H1 (cell line): ENCODE measurements at regions not wholly inside any gene's neighbourhood (a gene's known extent, or its start where the extent isn't known, plus 50 kb on each side); places are given as distances from the start of the nearest gene placed in this dataset.

ENCODE experiments used
- CTCF ChIA-PET: fragments of 300-600 bp; sonication (Branson Sonifier 250); formaldehyde crosslinking; loops from one replicate; lab custom pipeline; 2021; ENCODE audit not compliant: partially characterized antibody; lab: Charles Lee
- POLR2A ChIA-PET: fragments of 300-600 bp; sonication (Branson Sonifier 250); formaldehyde crosslinking; loops from one replicate; lab custom pipeline; 2021; ENCODE audit warnings: inconsistent platforms; ENCODE audit not compliant: partially characterized antibody; lab: Charles Lee
- DNase-seq, 2 experiments: peaks; one replicate each; pipeline versions ENCODE4 v3.0.0 to v3.0.0-alpha.2; 2010 to 2022; ENCODE audit warnings: low spot score in 2 of 2, low read depth in 1 of 2, mixed read lengths in 1 of 2
- FAIRE-seq: peaks from 2 replicates; lab custom pipeline; 2011; peaks lifted over from hg19 to GRCh38; lab: Jason Lieb, UNC
- H2AFZ ChIP-seq: 2 replicates; pipeline ENCODE4 v1.8.1; 2012; ENCODE audit warnings: low read length, inconsistent platforms
- H2AK5ac ChIP-seq: 2 replicates; pipeline ENCODE4 v1.6.1; 2013; ENCODE audit warnings: low read depth, low read length
- H2BK120ac ChIP-seq: replicated peaks from 2 replicates; pipeline ENCODE3; 2013; ENCODE audit warnings: low read depth, low read length, inconsistent platforms
- H2BK12ac ChIP-seq: 2 replicates; pipeline ENCODE4 v1.6.1; 2013; ENCODE audit warnings: low read depth, low read length
- H2BK15ac ChIP-seq: 2 replicates; pipeline ENCODE4 v1.6.1; 2013; ENCODE audit warnings: low read length
- H2BK20ac ChIP-seq: 2 replicates; pipeline ENCODE4 v1.6.1; 2013; ENCODE audit warnings: low read length
- H2BK5ac ChIP-seq: 2 replicates; pipeline ENCODE4 v1.6.1; 2013; ENCODE audit warnings: low read depth, low read length
- H3K14ac ChIP-seq: 2 replicates; pipeline ENCODE4 v1.6.1; 2013; ENCODE audit warnings: inconsistent platforms; ENCODE audit not compliant: insufficient read length
- H3K18ac ChIP-seq: 2 replicates; pipeline ENCODE4 v1.6.1; 2013; ENCODE audit warnings: low read length; ENCODE audit errors: extremely low read depth
- H3K23ac ChIP-seq: 2 replicates; pipeline ENCODE4 v1.6.1; 2013; ENCODE audit warnings: inconsistent platforms; ENCODE audit not compliant: insufficient read length
- H3K23me2 ChIP-seq: 2 replicates; pipeline ENCODE4 v1.6.1; 2013; ENCODE audit warnings: low read depth, low read length
- H3K27ac ChIP-seq: 2 replicates; pipeline ENCODE4 v1.6.1; 2011; ENCODE audit warnings: low read depth, low read length, inconsistent platforms
- H3K27me3 ChIP-seq, 4 experiments: replicated peaks in 1 of 4; 1 replicate in 1 of 4; 2 replicates in 3 of 4; pipeline versions ENCODE4 v1.6.1 to v1.8.1; 2011 to 2013; ENCODE audit warnings: low read length in 3 of 4, mild to moderate bottlenecking in 3 of 4, inconsistent platforms in 2 of 4, mixed read lengths in 2 of 4, moderate library complexity in 1 of 4; ENCODE audit not compliant: control insufficient read depth in 3 of 4, insufficient read depth in 3 of 4; ENCODE audit errors: extremely low read depth in 1 of 4
- H3K36me3 ChIP-seq, 4 experiments: 2 replicates each; pipeline versions ENCODE4 v1.6.1 to v1.8.1; 2011 to 2013; ENCODE audit warnings: mild to moderate bottlenecking in 4 of 4, low read length in 3 of 4, moderate library complexity in 2 of 4, control low read depth in 1 of 4, inconsistent platforms in 1 of 4; ENCODE audit not compliant: insufficient read depth in 4 of 4, control insufficient read depth in 2 of 4
- H3K4ac ChIP-seq: replicated peaks from 2 replicates; pipeline ENCODE3; 2013; ENCODE audit warnings: low read length, low read depth, mixed read lengths, inconsistent platforms; ENCODE audit not compliant: insufficient read length
- H3K4me1 ChIP-seq, 4 experiments: replicated peaks in 1 of 4; 1 replicate in 1 of 4; 2 replicates in 3 of 4; pipeline versions ENCODE4 v1.6.1 to v1.8.1; 2011 to 2013; ENCODE audit warnings: low read length in 3 of 4, inconsistent platforms in 2 of 4, mixed read lengths in 1 of 4; ENCODE audit not compliant: insufficient read depth in 4 of 4, control insufficient read depth in 3 of 4
- H3K4me2 ChIP-seq, 2 experiments: 2 replicates each; pipeline versions ENCODE4 v1.6.1 to v1.8.1; 2011 to 2013; ENCODE audit warnings: low read depth in 2 of 2, low read length in 2 of 2, control low read depth in 1 of 2, inconsistent platforms in 1 of 2, mild to moderate bottlenecking in 1 of 2; ENCODE audit not compliant: insufficient read depth in 1 of 2
- H3K4me3 ChIP-seq, 4 experiments: fragments of 200-600, 300-600 bp in 1 of 4; sonication (generic), shearing (Covaris generic), sonication (Bioruptor Twin) in 1 of 4; 2 replicates each; pipeline versions ENCODE4 v1.5.1 to v1.8.1; 2011 to 2016; ENCODE audit warnings: low read length in 4 of 4, low read depth in 3 of 4, control low read depth in 2 of 4, inconsistent platforms in 2 of 4, mild to moderate bottlenecking in 2 of 4, mixed read lengths in 1 of 4, moderate library complexity in 1 of 4; ENCODE audit not compliant: insufficient read depth in 2 of 4; ENCODE audit errors: extremely low read depth in 1 of 4
- H3K56ac ChIP-seq: replicated peaks from 2 replicates; pipeline ENCODE3; 2013; ENCODE audit warnings: low read depth, mild to moderate bottlenecking, mixed read lengths, low read length, inconsistent platforms; ENCODE audit not compliant: insufficient read length
- H3K79me1 ChIP-seq: 2 replicates; pipeline ENCODE4 v1.6.1; 2013; ENCODE audit warnings: low read depth, low read length, control low read depth
- H3K79me2 ChIP-seq, 2 experiments: 2 replicates each; pipeline versions ENCODE4 v1.6.1 to v1.8.1; 2012 to 2013; ENCODE audit warnings: low read length in 2 of 2, mild to moderate bottlenecking in 2 of 2, inconsistent platforms in 1 of 2; ENCODE audit not compliant: insufficient read depth in 2 of 2, control insufficient read depth in 1 of 2
- H3K9ac ChIP-seq, 4 experiments: replicated peaks in 1 of 4; 1 replicate in 1 of 4; 2 replicates in 3 of 4; pipeline versions ENCODE4 v1.6.1 to v1.8.1; 2011 to 2013; ENCODE audit warnings: low read depth in 3 of 4, low read length in 3 of 4, control low read depth in 2 of 4, mild to moderate bottlenecking in 2 of 4, moderate library complexity in 2 of 4, inconsistent platforms in 1 of 4; ENCODE audit errors: extremely low read depth in 1 of 4
- H3K9me3 ChIP-seq, 2 experiments: 2 replicates each; pipeline versions ENCODE4 v1.6.1 to v1.8.1; 2012 to 2013; ENCODE audit warnings: mild to moderate bottlenecking in 2 of 2, moderate library complexity in 2 of 2, control low read depth in 1 of 2, inconsistent platforms in 1 of 2, low read depth in 1 of 2, low read length in 1 of 2, mixed read lengths in 1 of 2; ENCODE audit not compliant: insufficient read depth in 2 of 2
- H4K20me1 ChIP-seq, 2 experiments: replicated peaks in 1 of 2; 2 replicates each; pipeline versions ENCODE3 to v1.8.1; 2011 to 2013; ENCODE audit warnings: inconsistent platforms in 2 of 2, low read length in 2 of 2, mild to moderate bottlenecking in 1 of 2; ENCODE audit not compliant: insufficient read depth in 2 of 2, control insufficient read depth in 1 of 2
- H4K5ac ChIP-seq: 2 replicates; pipeline ENCODE4 v1.6.1; 2013; ENCODE audit warnings: low read length, low read depth, mixed read lengths, inconsistent platforms; ENCODE audit not compliant: insufficient read length
- H4K8ac ChIP-seq: 2 replicates; pipeline ENCODE4 v1.8.0; 2013; ENCODE audit warnings: mild to moderate bottlenecking, moderate library complexity, low read length, inconsistent platforms; ENCODE audit not compliant: insufficient read depth; ENCODE audit errors: extremely low read depth
- H4K91ac ChIP-seq: replicated peaks from 2 replicates; pipeline ENCODE3; 2013; ENCODE audit warnings: low read length, mixed read lengths, inconsistent platforms; ENCODE audit not compliant: insufficient read length
- CBX5 ChIP-seq: fragments of 300-800, 300-1000 bp; sonication (generic); IDR thresholded peaks from 2 replicates; pipeline ENCODE4 v1.7.1; 2016; ENCODE audit warnings: antibody characterized with exemption, low read length, low read depth
- CHD2 ChIP-seq: IDR thresholded peaks from 2 replicates; pipeline ENCODE4 v1.6.1; 2012; ENCODE audit warnings: low read length, improper control_type of control experiment
- CREB1 ChIP-seq: IDR thresholded peaks from 2 replicates; pipeline ENCODE4 v1.6.1; 2012; ENCODE audit warnings: inconsistent platforms
- EP300 ChIP-seq, 2 experiments: IDR thresholded peaks; 1 replicate in 1 of 2; 2 replicates in 1 of 2; pipeline ENCODE4 v1.6.1; 2011 to 2012; ENCODE audit warnings: low read depth in 2 of 2, low read length in 2 of 2, mild to moderate bottlenecking in 2 of 2, borderline replicate concordance in 1 of 2, inconsistent platforms in 1 of 2, moderate library complexity in 1 of 2
- FOSL1 ChIP-seq: IDR thresholded peaks from 2 replicates; pipeline ENCODE4 v1.6.1; 2011; ENCODE audit warnings: mild to moderate bottlenecking, low read depth, low read length, moderate library complexity; ENCODE audit not compliant: insufficient read depth
- GTF2F1 ChIP-seq: IDR thresholded peaks from 2 replicates; pipeline ENCODE4 v1.6.1; 2012; ENCODE audit warnings: low read depth, low read length, improper control_type of control experiment, borderline replicate concordance
- HDAC2 ChIP-seq, 2 experiments: fragments of 300-600 bp in 1 of 2; sonication (generic) in 1 of 2; IDR thresholded peaks; 2 replicates each; pipeline ENCODE4 v1.6.1; 2011 to 2012; ENCODE audit warnings: low read depth in 2 of 2, low read length in 2 of 2, mild to moderate bottlenecking in 2 of 2, moderate library complexity in 2 of 2, borderline replicate concordance in 1 of 2, inconsistent platforms in 1 of 2
- TAF1 ChIP-seq: IDR thresholded peaks from 2 replicates; pipeline ENCODE4 v1.6.1; 2011; ENCODE audit warnings: mild to moderate bottlenecking, low read depth, low read length
- whole genome bisulfite sequencing, 2 experiments: shearing (Covaris generic) in 1 of 2; methylation state at CpG; one replicate each; pipeline versions ENCODE4 v1.1.6 to v1.1.7; 2013 to 2015; ENCODE audit warnings: low lambda C conversion rate in 2 of 2, mixed read lengths in 2 of 2, inconsistent platforms in 1 of 2, low coverage in 1 of 2, missing lambda C conversion rate in 1 of 2; ENCODE audit not compliant: insufficient replicate concordance in 2 of 2, insufficient coverage in 1 of 2, insufficient read length in 1 of 2; ENCODE audit errors: extremely low coverage in 1 of 2, missing lambda C conversion rate in 1 of 2; 5-methylcytosine and 5-hydroxymethylcytosine counted together
- TF ChIP-seq, protein P1 (sequence below): IDR thresholded peaks from 2 replicates; pipeline ENCODE4 v1.6.1; 2012; ENCODE audit warnings: inconsistent platforms

DNA sequence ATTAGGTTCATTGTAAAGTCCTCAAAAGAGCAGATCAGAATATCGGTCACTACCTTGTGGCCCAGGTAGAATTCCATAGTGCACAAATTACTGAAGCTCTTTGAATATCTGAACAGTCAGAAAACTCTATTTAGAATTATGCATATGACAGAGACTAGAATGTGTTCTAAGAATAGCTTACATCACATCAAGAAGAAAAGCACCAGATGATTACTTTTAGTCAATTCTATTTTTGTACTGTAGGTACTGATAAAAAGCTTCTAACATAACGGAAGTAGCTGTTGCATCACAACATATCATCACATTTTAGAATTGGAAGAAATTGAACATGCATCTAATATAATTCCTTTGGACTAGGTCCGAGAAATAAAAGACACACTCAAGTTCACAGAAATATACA lies 946.6 kb upstream of the ARRDC3 start:
- Histone ChIP-seq H3K4me2 (no peak overlapping the region), H3K9ac (no peak overlapping the region), H3K4me3 (no peak overlapping the region), H2BK5ac (no peak overlapping the region), H4K8ac (no peak overlapping the region), H3K56ac (no peak overlapping the region)
- 93% methylated on average over 3 of the region's 3 CpGs; no CpG with 5 or more reads in 1 of the 2 experiments for WGBS, 2 experiments
- TF ChIP-seq HDAC2 (IDR thresholded peaks at IDR 0.05; ENCODE audit: borderline replicate concordance in 1 of 2, low read depth in 2 of 2, low read length in 2 of 2) (no peak), EP300 (IDR thresholded peaks at IDR 0.05; ENCODE audit: borderline replicate concordance in 1 of 2, low read depth in 2 of 2, low read length in 2 of 2) (no peak), TAF1 (no peak), CBX5 (no peak), FOSL1 (no peak), GTF2F1 (no peak), CREB1 (no peak), CHD2 (no peak)
- TF ChIP-seq, protein P1, sequence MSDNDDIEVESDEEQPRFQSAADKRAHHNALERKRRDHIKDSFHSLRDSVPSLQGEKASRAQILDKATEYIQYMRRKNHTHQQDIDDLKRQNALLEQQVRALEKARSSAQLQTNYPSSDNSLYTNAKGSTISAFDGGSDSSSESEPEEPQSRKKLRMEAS: no peak
- TF ChIP-seq, all 59 proteins: peak for 0
- Histone ChIP-seq H2BK20ac (no peak overlapping the region), H3K4ac (no peak overlapping the region), H2BK120ac (no peak overlapping the region), H2BK12ac (no peak overlapping the region), H4K91ac (no peak overlapping the region), H3K27ac (no peak overlapping the region), H3K18ac (no peak overlapping the region), H4K20me1 (no peaks in the 10 kb centered on the region), H3K23me2 (no peaks in the 10 kb centered on the region), H2AK5ac (no peak overlapping the region), H3K79me1 (no peaks in the 10 kb centered on the region), H3K14ac (no peak overlapping the region), H3K27me3 (no peaks in the 10 kb centered on the region), H3K9me3 (no peaks in the 10 kb centered on the region), H3K4me1 (no peaks in the 10 kb centered on the region), H3K23ac (no peak overlapping the region), H3K36me3 (no peaks in the 10 kb centered on the region), H4K5ac (no peak overlapping the region), H2BK15ac (no peak overlapping the region), H3K79me2 (no peaks in the 10 kb centered on the region), H2AFZ (no peak overlapping the region)
- CTCF ChIA-PET: interaction anchor here (1.0 to 1.2 kb wide), 2 partner anchors 18 to 688 kb away, joined by 3 read pairs; no protein-coding TSS in a partner anchor
- FAIRE-seq: no peak
- POLR2A ChIA-PET: no interaction called here
- no peak for DNase-seq
